NCI-H2196 (cell line): ENCODE measurements at regions not wholly inside any gene's neighbourhood (a gene's known extent, or its start where the extent isn't known, plus 50 kb on each side); places are given as distances from the start of the nearest gene placed in this dataset.

Source experiments
- DNase-seq: peaks from one replicate; lab custom pipeline; 2025; ENCODE audit not compliant: unreplicated experiment; lab: John Stamatoyannopoulos, UW

GRCh38 chr2:126518196-126518595, 137.8 kb upstream of the GYPC start:
- DNase-seq, result no peak

GRCh38 chr2:126527836-126528490, 128.0 kb upstream of the GYPC start:
- peak; percentile 4 for DNase-seq

- no peak for DNase-seq
Observed at GRCh38 chr2:126531029-126531428, 124.9 kb upstream of the GYPC start.

GRCh38 chr2:126534478-126534877, 121.5 kb upstream of the GYPC start:
- no peak for DNase-seq

GRCh38 chr2:126535408-126535807, 120.5 kb upstream of the GYPC start:
- DNase-seq, result no peak

- DNase-seq, result no peak
Observed at GRCh38 chr2:126536605-126537200, 119.3 kb upstream of the GYPC start.

GRCh38 chr2:126539101-126539500, 116.9 kb upstream of the GYPC start:
- no peak for DNase-seq

GRCh38 chr2:126542247-126542646, 113.7 kb upstream of the GYPC start:
- no peak for DNase-seq

GRCh38 chr2:126543081-126543480, 112.9 kb upstream of the GYPC start:
- no peak for DNase-seq

GRCh38 chr2:126558029-126558428, 97.9 kb upstream of the GYPC start:
- DNase-seq, result no peak

- no peak for DNase-seq
Observed at GRCh38 chr2:126568734-126569133, 87.2 kb upstream of the GYPC start.

GRCh38 chr2:126571403-126571802, 84.6 kb upstream of the GYPC start:
- no peak for DNase-seq

- no peak for DNase-seq
Observed at GRCh38 chr2:126575631-126576030, 80.3 kb upstream of the GYPC start.

GRCh38 chr2:126579868-126580267, 76.1 kb upstream of the GYPC start:
- DNase-seq, result no peak

- no peak for DNase-seq
Observed at GRCh38 chr2:126586317-126586716, 69.6 kb upstream of the GYPC start.

- DNase-seq, result no peak
Observed at GRCh38 chr2:126599062-126599461, 56.9 kb upstream of the GYPC start.

GRCh38 chr2:126600742-126601141, 55.2 kb upstream of the GYPC start:
- no peak for DNase-seq

- DNase-seq, result no peak
Observed at GRCh38 chr2:126602334-126602733, 53.6 kb upstream of the GYPC start.
